ENCODE measurements at regions not wholly inside any gene's neighbourhood (a gene's known extent, or its start where the extent isn't known, plus 50 kb on each side); places are given as distances from the start of the nearest gene placed in this dataset.
"Not testable (repeated sequence)": the region's sequence is repeated elsewhere in the genome, so short reads cannot be mapped to it uniquely, and the experiment has no call there.

- Mint-ChIP-seq H3K9me3 (no peaks in the 10 kb centered on the region), H3K4me1 (peaks cover 11% of the 10 kb centered on the region), H3K27me3 (no peaks in the 10 kb centered on the region), H3K4me3 (no peak overlapping the region), H3K36me3 (no peaks in the 10 kb centered on the region), H3K27ac (peak overlapping the region; percentile 33)
- no peak for ATAC-seq
Observed at GRCh38 chr20:53810661-53811355, 217.2 kb upstream of the ZNF217 start.

GRCh38 chr20:53809728-53810365 lies 216.2 kb upstream of the ZNF217 start:
- H3K4me3 Mint-ChIP-seq = no peak overlapping the region
- no peaks in the 10 kb centered on the region for H3K9me3 Mint-ChIP-seq
- ATAC-seq = no peak
- no peaks in the 10 kb centered on the region for H3K27me3 Mint-ChIP-seq
- H3K36me3 Mint-ChIP-seq = no peaks in the 10 kb centered on the region
- H3K27ac Mint-ChIP-seq = peak overlapping the region; percentile 33
- H3K4me1 Mint-ChIP-seq = peaks cover 5% of the 10 kb centered on the region

GRCh38 chr20:53809217-53809616 lies 215.6 kb upstream of the ZNF217 start:
- Mint-ChIP-seq H3K27me3 (no peaks in the 10 kb centered on the region), H3K4me3 (no peak overlapping the region), H3K27ac (peak overlapping the region; percentile 13), H3K4me1 (peaks cover 5% of the 10 kb centered on the region), H3K36me3 (no peaks in the 10 kb centered on the region), H3K9me3 (no peaks in the 10 kb centered on the region)
- no peak for ATAC-seq

GRCh38 chr20:53808733-53809132 lies 215.1 kb upstream of the ZNF217 start:
- no peaks in the 10 kb centered on the region for H3K9me3 Mint-ChIP-seq
- peak overlapping the region; percentile 13 for H3K27ac Mint-ChIP-seq
- H3K4me3 Mint-ChIP-seq = no peak overlapping the region

GRCh38 chr20:53808302-53808701 lies 214.7 kb upstream of the ZNF217 start:
- not testable (repeated sequence) for H3K36me3 Mint-ChIP-seq, H3K9me3 Mint-ChIP-seq, H3K27ac Mint-ChIP-seq, ATAC-seq, H3K27me3 Mint-ChIP-seq, H3K4me3 Mint-ChIP-seq, H3K4me1 Mint-ChIP-seq

More at GRCh38 chr20:53808733-53809132, 215.1 kb upstream of the ZNF217 start:
- Mint-ChIP-seq H3K27me3 (no peaks in the 10 kb centered on the region), H3K4me1 (peaks cover 5% of the 10 kb centered on the region), H3K36me3 (no peaks in the 10 kb centered on the region)
- ATAC-seq = no peak

- Mint-ChIP-seq H3K27ac (no peak overlapping the region), H3K27me3 (no peaks in the 10 kb centered on the region), H3K4me1 (peaks cover 5% of the 10 kb centered on the region), H3K9me3 (no peaks in the 10 kb centered on the region), H3K4me3 (no peak overlapping the region), H3K36me3 (no peaks in the 10 kb centered on the region)
- no peak for ATAC-seq
Observed at GRCh38 chr20:53806683-53807401, 213.2 kb upstream of the ZNF217 start.

GRCh38 chr20:53805895-53806384 lies 212.3 kb upstream of the ZNF217 start:
- no peak overlapping the region for H3K27ac Mint-ChIP-seq
- no peak for ATAC-seq
- H3K36me3 Mint-ChIP-seq = no peaks in the 10 kb centered on the region
- H3K27me3 Mint-ChIP-seq = no peaks in the 10 kb centered on the region
- peaks cover 5% of the 10 kb centered on the region for H3K4me1 Mint-ChIP-seq
- H3K4me3 Mint-ChIP-seq = no peak overlapping the region
- no peaks in the 10 kb centered on the region for H3K9me3 Mint-ChIP-seq

- H3K4me3 Mint-ChIP-seq = no peak overlapping the region
- no peaks in the 10 kb centered on the region for H3K27me3 Mint-ChIP-seq
- ATAC-seq = no peak
- H3K4me1 Mint-ChIP-seq = peaks cover 5% of the 10 kb centered on the region
- H3K27ac Mint-ChIP-seq = no peak overlapping the region
- H3K36me3 Mint-ChIP-seq = no peaks in the 10 kb centered on the region
- no peaks in the 10 kb centered on the region for H3K9me3 Mint-ChIP-seq
Observed at GRCh38 chr20:53804920-53805894, 211.6 kb upstream of the ZNF217 start.

- not testable (repeated sequence) for H3K4me1 Mint-ChIP-seq, H3K36me3 Mint-ChIP-seq, H3K9me3 Mint-ChIP-seq, H3K27ac Mint-ChIP-seq, ATAC-seq, H3K4me3 Mint-ChIP-seq, H3K27me3 Mint-ChIP-seq
Observed at GRCh38 chr20:53804308-53804707, 210.7 kb upstream of the ZNF217 start.

GRCh38 chr20:53803492-53804155 lies 210.0 kb upstream of the ZNF217 start:
- no peak for ATAC-seq
- Mint-ChIP-seq H3K36me3 (no peaks in the 10 kb centered on the region), H3K4me3 (no peak overlapping the region), H3K9me3 (no peaks in the 10 kb centered on the region), H3K4me1 (peaks cover 5% of the 10 kb centered on the region), H3K27me3 (no peaks in the 10 kb centered on the region), H3K27ac (no peak overlapping the region)

- peak overlapping the region; percentile 52 for H3K27ac Mint-ChIP-seq
- no peaks in the 10 kb centered on the region for H3K36me3 Mint-ChIP-seq
- H3K4me1 Mint-ChIP-seq = no peaks in the 10 kb centered on the region
- ATAC-seq = no peak
- H3K27me3 Mint-ChIP-seq = no peaks in the 10 kb centered on the region
- no peak overlapping the region for H3K4me3 Mint-ChIP-seq
- H3K9me3 Mint-ChIP-seq = no peaks in the 10 kb centered on the region
Observed at GRCh38 chr20:53801609-53802370, 208.2 kb upstream of the ZNF217 start.

GRCh38 chr20:53800883-53801604 lies 207.4 kb upstream of the ZNF217 start:
- Mint-ChIP-seq H3K4me1 (no peaks in the 10 kb centered on the region), H3K27me3 (no peaks in the 10 kb centered on the region), H3K9me3 (no peaks in the 10 kb centered on the region), H3K36me3 (no peaks in the 10 kb centered on the region), H3K27ac (peak overlapping the region; percentile 52), H3K4me3 (no peak overlapping the region)
- ATAC-seq = no peak

GRCh38 chr20:53800418-53800817 lies 206.8 kb upstream of the ZNF217 start:
- Mint-ChIP-seq H3K27me3 (no peaks in the 10 kb centered on the region), H3K4me1 (no peaks in the 10 kb centered on the region), H3K4me3 (no peak overlapping the region), H3K27ac (no peak overlapping the region), H3K36me3 (no peaks in the 10 kb centered on the region), H3K9me3 (no peaks in the 10 kb centered on the region)
- ATAC-seq = no peak
